Glutamatergic neuron (in vitro differentiated cells): ENCODE measurements at regions not wholly inside any gene's neighbourhood (a gene's known extent, or its start where the extent isn't known, plus 50 kb on each side); places are given as distances from the start of the nearest gene placed in this dataset.

Source experiments
- DNase-seq: peaks from one replicate; pipeline ENCODE4 v3.0.0; 2022
- H3K27ac Mint-ChIP-seq: one replicate; pipeline ENCODE4 v1.8.0; 2020; ENCODE audit warnings: mild to moderate bottlenecking, mixed read lengths, inconsistent platforms; ENCODE audit not compliant: unreplicated experiment
- H3K27me3 Mint-ChIP-seq: one replicate; pipeline ENCODE4 v1.8.0; 2020; ENCODE audit warnings: mild to moderate bottlenecking, moderate library complexity, mixed read lengths, inconsistent platforms; ENCODE audit not compliant: unreplicated experiment
- H3K36me3 Mint-ChIP-seq: one replicate; pipeline ENCODE4 v1.8.0; 2020; ENCODE audit warnings: mild to moderate bottlenecking, mixed read lengths, inconsistent platforms; ENCODE audit not compliant: unreplicated experiment
- H3K4me1 Mint-ChIP-seq: one replicate; pipeline ENCODE4 v1.8.0; 2020; ENCODE audit warnings: mild to moderate bottlenecking, low read depth, mixed read lengths, inconsistent platforms; ENCODE audit not compliant: unreplicated experiment
- H3K4me3 Mint-ChIP-seq: one replicate; pipeline ENCODE4 v1.8.0; 2020; ENCODE audit warnings: mild to moderate bottlenecking, mixed read lengths, inconsistent platforms; ENCODE audit not compliant: unreplicated experiment
- H3K9me3 Mint-ChIP-seq: one replicate; pipeline ENCODE4 v1.8.0; 2020; ENCODE audit warnings: mild to moderate bottlenecking, moderate library complexity, mixed read lengths, inconsistent platforms; ENCODE audit not compliant: unreplicated experiment
- CTCF ChIP-seq: fragments of 200-600 bp; sonication (generic); IDR thresholded peaks from one replicate; pipeline ENCODE4 v1.5.0; 2021; ENCODE audit not compliant: partially characterized antibody, unreplicated experiment

- Mint-ChIP-seq H3K4me3 (no peak overlapping the region), H3K4me1 (no peaks in the 10 kb centered on the region), H3K27me3 (peaks cover 6% of the 10 kb centered on the region), H3K36me3 (no peaks in the 10 kb centered on the region), H3K27ac (no peak overlapping the region), H3K9me3 (no peaks in the 10 kb centered on the region)
- TF ChIP-seq CTCF, result no peak
- DNase-seq, result no peak
Observed at GRCh38 chr10:117610321-117610720, 67.8 kb downstream of the EMX2 start.

- TF ChIP-seq CTCF, result no peak
- no peak for DNase-seq
- no peaks in the 10 kb centered on the region for H3K9me3 Mint-ChIP-seq
- H3K27me3 Mint-ChIP-seq, result peaks cover 6% of the 10 kb centered on the region
- no peak overlapping the region for H3K27ac Mint-ChIP-seq
- H3K4me1 Mint-ChIP-seq, result no peaks in the 10 kb centered on the region
- no peak overlapping the region for H3K4me3 Mint-ChIP-seq
- no peaks in the 10 kb centered on the region for H3K36me3 Mint-ChIP-seq
Observed at GRCh38 chr10:117612113-117612512, 69.6 kb downstream of the EMX2 start.

- no peak overlapping the region for H3K4me3 Mint-ChIP-seq
- no peaks in the 10 kb centered on the region for H3K4me1 Mint-ChIP-seq
- peaks cover 7% of the 10 kb centered on the region for H3K27me3 Mint-ChIP-seq
- no peak overlapping the region for H3K27ac Mint-ChIP-seq
- no peak for DNase-seq
- TF ChIP-seq CTCF, result no peak
- no peaks in the 10 kb centered on the region for H3K9me3 Mint-ChIP-seq
- peaks cover 5% of the 10 kb centered on the region for H3K36me3 Mint-ChIP-seq
Observed at GRCh38 chr10:117615649-117616048, 73.1 kb downstream of the EMX2 start.

GRCh38 chr10:117616179-117616578 lies 73.6 kb downstream of the EMX2 start:
- H3K4me1 Mint-ChIP-seq, result no peaks in the 10 kb centered on the region

GRCh38 chr10:117617086-117617485 lies 74.5 kb downstream of the EMX2 start:
- H3K4me1 Mint-ChIP-seq, result no peaks in the 10 kb centered on the region
- H3K27me3 Mint-ChIP-seq, result peaks cover 4% of the 10 kb centered on the region
- H3K9me3 Mint-ChIP-seq, result no peaks in the 10 kb centered on the region
- peaks cover 5% of the 10 kb centered on the region for H3K36me3 Mint-ChIP-seq
- DNase-seq, result no peak
- H3K4me3 Mint-ChIP-seq, result no peak overlapping the region
- no peak for TF ChIP-seq CTCF
- H3K27ac Mint-ChIP-seq, result no peak overlapping the region

More at GRCh38 chr10:117616179-117616578, 73.6 kb downstream of the EMX2 start:
- Mint-ChIP-seq H3K9me3 (no peaks in the 10 kb centered on the region), H3K27me3 (peaks cover 5% of the 10 kb centered on the region), H3K36me3 (peaks cover 5% of the 10 kb centered on the region), H3K27ac (no peak overlapping the region), H3K4me3 (no peak overlapping the region)
- no peak for TF ChIP-seq CTCF
- DNase-seq, result no peak
